ENCODE measurements at regions not wholly inside any gene's neighbourhood (a gene's known extent, or its start where the extent isn't known, plus 50 kb on each side); places are given as distances from the start of the nearest gene placed in this dataset.

DNA sequence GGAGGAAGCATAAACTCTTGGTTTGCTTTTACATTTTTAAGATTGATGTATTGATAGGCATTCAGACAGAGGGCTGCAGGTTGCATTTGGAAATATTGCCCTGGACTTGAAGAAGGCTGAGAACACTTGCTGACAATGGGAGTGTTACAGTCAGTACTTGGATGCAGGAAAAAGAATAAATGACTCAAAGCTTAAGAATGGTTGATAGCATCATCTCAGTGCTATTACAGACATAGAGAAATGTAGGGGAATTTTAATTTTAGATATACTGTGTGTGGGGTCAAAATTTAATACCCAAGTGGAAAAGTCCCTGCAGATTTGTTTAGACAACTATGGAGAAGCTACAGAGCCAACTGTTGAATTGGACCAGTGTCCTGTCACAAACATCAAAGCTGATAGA, 101.1 kb downstream of the ISL1 start:
- TF ChIP-seq, protein P1, sequence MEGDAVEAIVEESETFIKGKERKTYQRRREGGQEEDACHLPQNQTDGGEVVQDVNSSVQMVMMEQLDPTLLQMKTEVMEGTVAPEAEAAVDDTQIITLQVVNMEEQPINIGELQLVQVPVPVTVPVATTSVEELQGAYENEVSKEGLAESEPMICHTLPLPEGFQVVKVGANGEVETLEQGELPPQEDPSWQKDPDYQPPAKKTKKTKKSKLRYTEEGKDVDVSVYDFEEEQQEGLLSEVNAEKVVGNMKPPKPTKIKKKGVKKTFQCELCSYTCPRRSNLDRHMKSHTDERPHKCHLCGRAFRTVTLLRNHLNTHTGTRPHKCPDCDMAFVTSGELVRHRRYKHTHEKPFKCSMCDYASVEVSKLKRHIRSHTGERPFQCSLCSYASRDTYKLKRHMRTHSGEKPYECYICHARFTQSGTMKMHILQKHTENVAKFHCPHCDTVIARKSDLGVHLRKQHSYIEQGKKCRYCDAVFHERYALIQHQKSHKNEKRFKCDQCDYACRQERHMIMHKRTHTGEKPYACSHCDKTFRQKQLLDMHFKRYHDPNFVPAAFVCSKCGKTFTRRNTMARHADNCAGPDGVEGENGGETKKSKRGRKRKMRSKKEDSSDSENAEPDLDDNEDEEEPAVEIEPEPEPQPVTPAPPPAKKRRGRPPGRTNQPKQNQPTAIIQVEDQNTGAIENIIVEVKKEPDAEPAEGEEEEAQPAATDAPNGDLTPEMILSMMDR (IDR thresholded peaks at IDR 0.05; ENCODE audit: low read depth, low read length): no peak
- Histone ChIP-seq H3K9me3 (ENCODE audit: control insufficient read depth, insufficient read depth, low read length) (no peaks in the 10 kb centered on the region), H3K4me3 (ENCODE audit: low read depth, low read length) (no peak overlapping the region), H3K27me3 (ENCODE audit: control insufficient read depth, insufficient read depth, low read length) (no peaks in the 10 kb centered on the region), H3K27ac (ENCODE audit: low read depth, low read length) (no peak overlapping the region)
- POLR2A ChIA-PET: no interaction called here
- no peak for DNase-seq (ENCODE audit: low read depth, low spot score)
- CTCF ChIA-PET: no interaction called here

DNA sequence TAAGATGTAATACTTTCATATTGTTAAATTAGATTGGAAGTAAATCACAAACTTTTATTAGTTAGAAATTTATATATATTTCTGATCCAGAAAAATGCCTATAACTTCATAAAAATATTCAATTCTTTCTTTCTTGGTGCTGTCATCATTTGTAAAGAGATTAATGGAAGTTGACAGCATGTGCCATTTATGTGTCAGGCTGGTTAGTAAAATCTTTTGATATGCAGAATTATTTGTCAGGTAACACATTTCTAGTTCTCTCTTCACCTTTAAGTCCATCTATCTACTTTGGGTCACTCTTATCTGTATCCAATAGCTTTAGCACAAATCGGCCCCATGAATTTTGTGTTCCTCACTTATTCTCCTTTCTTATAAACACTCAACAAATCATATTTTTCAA, 102.9 kb downstream of the ISL1 start:
- no peaks in the 10 kb centered on the region for H3K27me3 ChIP-seq (ENCODE audit: control insufficient read depth, insufficient read depth, low read length)
- POLR2A ChIA-PET: no interaction called here
- no peak overlapping the region for H3K4me3 ChIP-seq (ENCODE audit: low read depth, low read length)
- TF ChIP-seq, protein P1 (IDR thresholded peaks at IDR 0.05; ENCODE audit: low read depth, low read length): no peak
- H3K27ac ChIP-seq (ENCODE audit: low read depth, low read length): no peak overlapping the region
- CTCF ChIA-PET: no interaction called here
- no peaks in the 10 kb centered on the region for H3K9me3 ChIP-seq (ENCODE audit: control insufficient read depth, insufficient read depth, low read length)
- no peak for DNase-seq (ENCODE audit: low read depth, low spot score)

DNA sequence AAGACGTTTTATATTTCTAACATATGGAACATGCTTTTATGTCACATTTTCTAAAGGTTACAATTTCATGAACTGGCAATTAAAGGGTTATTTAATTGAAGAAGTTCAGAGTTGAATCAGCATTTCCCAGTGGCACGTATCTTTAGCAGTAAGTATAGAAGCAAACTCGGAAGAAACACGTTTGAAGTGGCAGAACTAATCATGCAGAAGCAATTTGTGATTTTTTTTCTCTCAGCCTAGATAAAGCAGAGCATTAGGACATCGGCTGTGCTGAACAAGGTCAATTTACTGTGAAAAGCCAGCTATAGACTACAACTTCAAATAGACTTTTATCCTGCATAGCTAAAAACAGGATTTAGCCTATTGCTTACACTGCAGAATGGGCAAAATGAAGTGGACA, 104.7 kb downstream of the ISL1 start:
- ChIA-PET CTCF (no interaction called here), POLR2A (no interaction called here)
- H3K9me3 ChIP-seq (ENCODE audit: control insufficient read depth, insufficient read depth, low read length): no peaks in the 10 kb centered on the region
- H3K27ac ChIP-seq (ENCODE audit: low read depth, low read length): no peak overlapping the region
- no peak overlapping the region for H3K4me3 ChIP-seq (ENCODE audit: low read depth, low read length)
- DNase-seq (ENCODE audit: low read depth, low spot score): no peak
- TF ChIP-seq, protein P1 (IDR thresholded peaks at IDR 0.05; ENCODE audit: low read depth, low read length): no peak
- no peaks in the 10 kb centered on the region for H3K27me3 ChIP-seq (ENCODE audit: control insufficient read depth, insufficient read depth, low read length)

DNA sequence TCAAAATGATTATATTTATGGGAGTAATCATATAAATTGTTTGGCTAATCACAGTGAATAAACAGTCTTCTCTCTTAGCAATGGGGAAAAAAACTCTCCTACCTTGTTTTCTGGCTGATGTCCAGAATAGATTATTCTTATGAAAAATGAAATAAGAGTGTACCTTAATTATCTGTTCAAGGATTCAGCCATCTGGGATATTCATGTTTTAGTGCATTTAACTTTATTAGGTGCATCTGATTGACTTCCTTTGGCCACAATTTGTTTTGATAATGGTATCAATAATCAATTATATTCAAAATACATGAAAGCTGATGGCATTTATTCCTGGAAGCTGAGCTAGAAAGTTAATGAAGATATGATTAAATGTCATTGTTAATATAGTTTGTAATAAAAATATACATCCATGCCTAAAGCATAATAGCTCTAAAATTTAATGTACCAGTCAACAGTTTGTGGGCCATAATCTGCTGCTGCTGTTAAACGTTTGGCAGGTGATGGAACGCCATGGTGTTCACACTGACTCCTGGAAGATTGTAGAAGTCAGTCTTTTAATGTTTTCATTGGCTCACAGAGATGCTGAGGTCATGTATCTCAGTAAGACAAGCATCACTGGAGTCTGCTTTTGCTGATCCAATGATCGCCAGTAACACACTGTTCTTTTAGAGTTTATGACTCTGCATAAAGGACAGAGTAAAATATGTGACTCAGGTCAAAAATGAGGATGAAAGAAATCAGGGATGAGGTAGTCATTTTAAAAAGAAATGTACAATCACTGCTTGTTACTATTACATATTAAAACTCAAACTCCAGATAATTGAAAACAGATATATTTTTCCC, 105.8 kb downstream of the ISL1 start:
- ChIA-PET CTCF (no interaction called here), POLR2A (no interaction called here)
- no peak for DNase-seq (ENCODE audit: low read depth, low spot score)
- Histone ChIP-seq H3K27ac (ENCODE audit: low read depth, low read length) (no peak overlapping the region), H3K27me3 (ENCODE audit: control insufficient read depth, insufficient read depth, low read length) (no peaks in the 10 kb centered on the region), H3K9me3 (ENCODE audit: control insufficient read depth, insufficient read depth, low read length) (no peaks in the 10 kb centered on the region; the same call in 1 of the 2 replicates), H3K4me3 (ENCODE audit: low read depth, low read length) (no peak overlapping the region)
- TF ChIP-seq, protein P1 (IDR thresholded peaks at IDR 0.05; ENCODE audit: low read depth, low read length): no peak

DNA sequence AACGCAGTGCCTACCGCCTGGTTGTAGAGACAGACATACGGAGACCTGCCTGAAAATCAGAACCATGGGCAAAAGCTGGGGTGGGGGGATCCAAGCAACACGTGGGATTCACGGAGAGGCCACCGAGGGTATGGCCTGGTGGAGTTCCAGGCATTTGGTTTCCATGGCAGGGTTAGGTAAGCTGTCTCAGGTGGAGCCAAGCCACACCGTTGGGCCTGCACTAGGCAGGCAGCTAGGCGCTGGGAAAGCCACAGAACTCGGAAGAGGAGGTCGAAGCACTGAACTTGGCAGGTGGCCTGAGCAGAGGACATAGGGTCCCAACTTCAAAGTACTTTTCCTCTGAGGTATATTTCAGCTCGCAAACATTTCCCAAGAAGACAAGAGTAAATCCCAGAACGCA, 111.6 kb downstream of the ISL1 start:
- TF ChIP-seq, protein P1 (IDR thresholded peaks at IDR 0.05; ENCODE audit: low read depth, low read length): no peak
- CTCF ChIA-PET: no interaction called here
- POLR2A ChIA-PET: no interaction called here
- DNase-seq (ENCODE audit: low read depth, low spot score): no peak
- Histone ChIP-seq H3K9me3 (ENCODE audit: control insufficient read depth, insufficient read depth, low read length) (peaks cover 2% of the 10 kb centered on the region; the same call in 1 of the 2 replicates), H3K27me3 (ENCODE audit: control insufficient read depth, insufficient read depth, low read length) (no peaks in the 10 kb centered on the region), H3K4me3 (ENCODE audit: low read depth, low read length) (no peak overlapping the region), H3K27ac (ENCODE audit: low read depth, low read length) (no peak overlapping the region)
